HL-60 (cell line): ENCODE measurements at regions not wholly inside any gene's neighbourhood (a gene's known extent, or its start where the extent isn't known, plus 50 kb on each side); places are given as distances from the start of the nearest gene placed in this dataset.

ENCODE experiments used
- DNase-seq, 2 experiments: peaks; one replicate each; pipeline ENCODE4 v3.0.0-alpha.2; 2010 to 2020; ENCODE audit warnings: low read depth in 1 of 2, low spot score in 1 of 2
- H3K27ac ChIP-seq: fragments of 250-450 bp; sonication (Bioruptor Pico); replicated peaks from 2 replicates; pipeline ENCODE4 v1.5.1; 2020; ENCODE audit warnings: mild to moderate bottlenecking, moderate library complexity
- H3K27me3 ChIP-seq: fragments of 250-450 bp; sonication (Bioruptor Pico); 2 replicates; pipeline ENCODE4 v1.5.1; 2021; ENCODE audit warnings: mild to moderate bottlenecking, moderate library complexity; ENCODE audit not compliant: insufficient read depth, poor library complexity, severe bottlenecking
- H3K4me3 ChIP-seq: replicated peaks from 2 replicates; pipeline ENCODE4 v1.5.1; 2011; ENCODE audit warnings: mild to moderate bottlenecking, control low read depth, low read length; ENCODE audit not compliant: insufficient read depth
- CTCF ChIP-seq: IDR thresholded peaks from one replicate; pipeline ENCODE4 v1.5.1; 2011; ENCODE audit warnings: low read length, control low read depth, inconsistent platforms; ENCODE audit not compliant: insufficient read depth
- GABPA ChIP-seq: IDR thresholded peaks from 2 replicates; pipeline ENCODE4 v1.6.1; 2012; ENCODE audit warnings: low read depth
- POLR2AphosphoS5 ChIP-seq: IDR thresholded peaks from 2 replicates; pipeline ENCODE4 v1.6.1; 2012; ENCODE audit warnings: low read depth
- REST ChIP-seq: IDR thresholded peaks from 2 replicates; pipeline ENCODE4 v1.6.1; 2012; ENCODE audit warnings: low read depth; ENCODE audit not compliant: insufficient replicate concordance
- SPI1 ChIP-seq: IDR thresholded peaks from 2 replicates; pipeline ENCODE4 v1.6.1; 2012; ENCODE audit warnings: low read depth, mild to moderate bottlenecking, borderline replicate concordance

- no peak overlapping the region for H3K27ac ChIP-seq
- H3K27me3 ChIP-seq = no peaks in the 10 kb centered on the region
- no peak for DNase-seq
- H3K4me3 ChIP-seq = no peak overlapping the region
- no peak for TF ChIP-seq REST
- TF ChIP-seq SPI1 = no peak
- no peak for TF ChIP-seq CTCF
- no peak for TF ChIP-seq GABPA
- TF ChIP-seq POLR2AphosphoS5 = no peak
Measured at GRCh38 chr3:83581546-83581945, 1377.2 kb upstream of the CADM2 start.

GRCh38 chr3:83601704-83602103, 1357.1 kb upstream of the CADM2 start:
- no peak for DNase-seq
- TF ChIP-seq REST (no peak), CTCF (no peak), SPI1 (no peak), GABPA (no peak), POLR2AphosphoS5 (no peak)
- no peak overlapping the region for H3K27ac ChIP-seq

GRCh38 chr3:83622526-83622925, 1336.3 kb upstream of the CADM2 start:
- DNase-seq = no peak
- Histone ChIP-seq H3K4me3 (no peak overlapping the region), H3K27ac (no peak overlapping the region), H3K27me3 (no peaks in the 10 kb centered on the region)
- TF ChIP-seq POLR2AphosphoS5 (no peak), REST (no peak), SPI1 (no peak), GABPA (no peak), CTCF (no peak)

More at GRCh38 chr3:83601704-83602103, 1357.1 kb upstream of the CADM2 start:
- H3K4me3 ChIP-seq = no peak overlapping the region
- no peaks in the 10 kb centered on the region for H3K27me3 ChIP-seq
